ENCODE measurements at regions not wholly inside any gene's neighbourhood (a gene's known extent, or its start where the extent isn't known, plus 50 kb on each side); places are given as distances from the start of the nearest gene placed in this dataset.
"Not testable (repeated sequence)": the region's sequence is repeated elsewhere in the genome, so short reads cannot be mapped to it uniquely, and the experiment has no call there.

GRCh38 chr13:55660264-55660663 lies 1480.5 kb upstream of the PRR20A start:
- not testable (repeated sequence) for TF ChIP-seq POLR2A (IDR thresholded peaks at IDR 0.05)
- TF ChIP-seq, protein P1, sequence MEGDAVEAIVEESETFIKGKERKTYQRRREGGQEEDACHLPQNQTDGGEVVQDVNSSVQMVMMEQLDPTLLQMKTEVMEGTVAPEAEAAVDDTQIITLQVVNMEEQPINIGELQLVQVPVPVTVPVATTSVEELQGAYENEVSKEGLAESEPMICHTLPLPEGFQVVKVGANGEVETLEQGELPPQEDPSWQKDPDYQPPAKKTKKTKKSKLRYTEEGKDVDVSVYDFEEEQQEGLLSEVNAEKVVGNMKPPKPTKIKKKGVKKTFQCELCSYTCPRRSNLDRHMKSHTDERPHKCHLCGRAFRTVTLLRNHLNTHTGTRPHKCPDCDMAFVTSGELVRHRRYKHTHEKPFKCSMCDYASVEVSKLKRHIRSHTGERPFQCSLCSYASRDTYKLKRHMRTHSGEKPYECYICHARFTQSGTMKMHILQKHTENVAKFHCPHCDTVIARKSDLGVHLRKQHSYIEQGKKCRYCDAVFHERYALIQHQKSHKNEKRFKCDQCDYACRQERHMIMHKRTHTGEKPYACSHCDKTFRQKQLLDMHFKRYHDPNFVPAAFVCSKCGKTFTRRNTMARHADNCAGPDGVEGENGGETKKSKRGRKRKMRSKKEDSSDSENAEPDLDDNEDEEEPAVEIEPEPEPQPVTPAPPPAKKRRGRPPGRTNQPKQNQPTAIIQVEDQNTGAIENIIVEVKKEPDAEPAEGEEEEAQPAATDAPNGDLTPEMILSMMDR (IDR thresholded peaks at IDR 0.05 in 8 of 11, conservative IDR thresholded peaks at IDR 0.05 in 3 of 11): not testable (repeated sequence)

All from spleen (tissue), 7 donors.